H9 (cell line): ENCODE measurements at regions not wholly inside any gene's neighbourhood (a gene's known extent, or its start where the extent isn't known, plus 50 kb on each side); places are given as distances from the start of the nearest gene placed in this dataset.

Source experiments
- DNase-seq: peaks from one replicate; pipeline ENCODE4 v3.0.0-alpha.2; 2017
- H2AFZ ChIP-seq: one replicate; pipeline ENCODE4 v1.6.1; 2013; ENCODE audit warnings: mild to moderate bottlenecking, low read length, control low read depth, moderate library complexity
- H2AK5ac ChIP-seq: 2 replicates; pipeline ENCODE4 v1.6.1; 2013; ENCODE audit warnings: low read length, control low read depth, mixed read lengths; ENCODE audit not compliant: insufficient read length
- H2BK120ac ChIP-seq: one replicate; pipeline ENCODE4 v1.6.1; 2013; ENCODE audit warnings: low read depth, mild to moderate bottlenecking, low read length, control low read depth, inconsistent platforms; ENCODE audit not compliant: poor library complexity, severe bottlenecking
- H2BK12ac ChIP-seq: 2 replicates; pipeline ENCODE4 v1.6.1; 2013; ENCODE audit warnings: low read length, control low read depth, mixed read lengths, low read depth; ENCODE audit not compliant: insufficient read length
- H2BK15ac ChIP-seq: 2 replicates; pipeline ENCODE4 v1.6.1; 2013; ENCODE audit warnings: low read depth, low read length, control low read depth
- H2BK20ac ChIP-seq: one replicate; pipeline ENCODE4 v1.6.1; 2013; ENCODE audit warnings: low read depth, mild to moderate bottlenecking, low read length, control low read depth, inconsistent platforms; ENCODE audit not compliant: poor library complexity, severe bottlenecking
- H2BK5ac ChIP-seq: 2 replicates; pipeline ENCODE4 v1.6.1; 2013; ENCODE audit warnings: low read length, control low read depth, mixed read lengths; ENCODE audit not compliant: insufficient read length
- H3K14ac ChIP-seq: 2 replicates; pipeline ENCODE4 v1.6.1; 2013; ENCODE audit warnings: low read length, control low read depth; ENCODE audit not compliant: insufficient read depth
- H3K18ac ChIP-seq: 2 replicates; pipeline ENCODE4 v1.6.1; 2013; ENCODE audit warnings: low read depth, mild to moderate bottlenecking, mixed read lengths, low read length, control low read depth; ENCODE audit not compliant: insufficient read length
- H3K23ac ChIP-seq: 2 replicates; pipeline ENCODE4 v1.6.1; 2013; ENCODE audit warnings: low read length, control low read depth, mixed read lengths, low read depth; ENCODE audit not compliant: insufficient read length
- H3K23me2 ChIP-seq: 2 replicates; pipeline ENCODE4 v1.6.1; 2013; ENCODE audit warnings: low read depth, mild to moderate bottlenecking, mixed read lengths, low read length, control low read depth; ENCODE audit not compliant: insufficient read length, poor library complexity, severe bottlenecking
- H3K27ac ChIP-seq: 2 replicates; pipeline ENCODE4 v1.5.1; 2013; ENCODE audit warnings: low read length, control low read depth, mixed read lengths, low read depth; ENCODE audit not compliant: insufficient read length
- H3K27me3 ChIP-seq: 2 replicates; pipeline ENCODE4 v1.6.1; 2013; ENCODE audit warnings: low read length, control low read depth, inconsistent platforms; ENCODE audit not compliant: insufficient read depth
- H3K4ac ChIP-seq: 2 replicates; pipeline ENCODE4 v1.6.1; 2013; ENCODE audit warnings: low read depth, mild to moderate bottlenecking, control low read depth, inconsistent platforms, low read length, moderate library complexity
- H3K4me1 ChIP-seq: 2 replicates; pipeline ENCODE4 v1.6.1; 2013; ENCODE audit warnings: low read length, control low read depth, inconsistent platforms; ENCODE audit not compliant: insufficient read depth
- H3K4me2 ChIP-seq: 2 replicates; pipeline ENCODE4 v1.6.1; 2013; ENCODE audit warnings: low read length, control low read depth, mixed read lengths; ENCODE audit not compliant: insufficient read length, insufficient read depth
- H3K56ac ChIP-seq: 2 replicates; pipeline ENCODE4 v1.6.1; 2013; ENCODE audit warnings: low read depth, mild to moderate bottlenecking, mixed read lengths, low read length, control low read depth; ENCODE audit not compliant: insufficient read length
- H3K79me1 ChIP-seq: 2 replicates; pipeline ENCODE4 v1.6.1; 2013; ENCODE audit warnings: low read depth, mild to moderate bottlenecking, moderate library complexity, low read length, control low read depth, inconsistent platforms; ENCODE audit not compliant: insufficient read depth, poor library complexity, severe bottlenecking
- H3K79me2 ChIP-seq: 2 replicates; pipeline ENCODE4 v1.6.1; 2013; ENCODE audit warnings: low read length, control low read depth, inconsistent platforms; ENCODE audit not compliant: insufficient read depth
- H3K9ac ChIP-seq: 2 replicates; pipeline ENCODE4 v1.6.1; 2013; ENCODE audit warnings: low read length, control low read depth, mixed read lengths; ENCODE audit not compliant: insufficient read length; ENCODE audit errors: extremely low read depth
- H3K9me3 ChIP-seq: one replicate; pipeline ENCODE4 v1.6.1; 2013; ENCODE audit warnings: low read depth, low read length, inconsistent platforms; ENCODE audit not compliant: control insufficient read depth
- H3T11ph ChIP-seq: one replicate; pipeline ENCODE4 v1.6.1; 2013; ENCODE audit warnings: mild to moderate bottlenecking, low read length, control low read depth, inconsistent platforms
- H4K20me1 ChIP-seq: one replicate; pipeline ENCODE4 v1.6.1; 2013; ENCODE audit not compliant: control insufficient read depth, insufficient read length, insufficient read depth
- H4K5ac ChIP-seq: 2 replicates; pipeline ENCODE4 v1.6.1; 2013; ENCODE audit warnings: low read depth, mild to moderate bottlenecking, mixed read lengths, low read length, control low read depth; ENCODE audit not compliant: insufficient read length
- H4K8ac ChIP-seq: replicated peaks from 2 replicates; pipeline ENCODE4 v1.6.1; 2013; ENCODE audit warnings: low read length, control low read depth, mixed read lengths, low read depth; ENCODE audit not compliant: insufficient read length
- H4K91ac ChIP-seq: 2 replicates; pipeline ENCODE4 v1.6.1; 2013; ENCODE audit warnings: low read depth, mild to moderate bottlenecking, moderate library complexity, mixed read lengths, low read length, control low read depth; ENCODE audit not compliant: insufficient read length
- H3K27ac Mint-ChIP-seq, 3 experiments: 2 replicates in 2 of 3; 3 replicates in 1 of 3; pipeline ENCODE4 v1.8.0; 2020 to 2021; ENCODE audit warnings: mixed read lengths in 3 of 3, mild to moderate bottlenecking in 1 of 3, moderate library complexity in 1 of 3
- H3K27me3 Mint-ChIP-seq: 2 replicates; pipeline ENCODE4 v1.8.0; 2021; ENCODE audit warnings: low read depth, mild to moderate bottlenecking, moderate library complexity, mixed read lengths
- H3K36me3 Mint-ChIP-seq, 3 experiments: 2 replicates in 2 of 3; 3 replicates in 1 of 3; pipeline ENCODE4 v1.8.0; 2020 to 2021; ENCODE audit warnings: low read depth in 3 of 3, mixed read lengths in 3 of 3; ENCODE audit not compliant: insufficient read depth in 1 of 3
- H3K4me1 Mint-ChIP-seq, 2 experiments: 2 replicates each; pipeline ENCODE4 v1.8.0; 2020; ENCODE audit warnings: mixed read lengths in 2 of 2
- H3K4me3 Mint-ChIP-seq, 2 experiments: 2 replicates in 1 of 2; 3 replicates in 1 of 2; pipeline ENCODE4 v1.8.0; 2020 to 2021; ENCODE audit warnings: mild to moderate bottlenecking in 2 of 2, mixed read lengths in 2 of 2, moderate library complexity in 1 of 2
- H3K9me3 Mint-ChIP-seq, 2 experiments: 2 replicates in 1 of 2; 3 replicates in 1 of 2; pipeline ENCODE4 v1.8.0; 2020; ENCODE audit warnings: mild to moderate bottlenecking in 2 of 2, mixed read lengths in 2 of 2, moderate library complexity in 1 of 2
- whole genome bisulfite sequencing: extraction: QIAGEN DNeasy Blood & Tissue Kit; methylation state at CpG from one replicate; pipeline ENCODE4 v1.1.7; 2013; ENCODE audit warnings: missing lambda C conversion rate, low lambda C conversion rate, mixed read lengths; ENCODE audit not compliant: insufficient read length; ENCODE audit errors: extremely low coverage; 5-methylcytosine and 5-hydroxymethylcytosine counted together
- TF ChIP-seq, protein P1 (sequence below): fragments of 200-600 bp; sonication (generic); conservative IDR thresholded peaks from 3 replicates; pipeline ENCODE4 v1.8.0; 2021; ENCODE audit warnings: antibody characterized with exemption, mild to moderate bottlenecking

DNA sequence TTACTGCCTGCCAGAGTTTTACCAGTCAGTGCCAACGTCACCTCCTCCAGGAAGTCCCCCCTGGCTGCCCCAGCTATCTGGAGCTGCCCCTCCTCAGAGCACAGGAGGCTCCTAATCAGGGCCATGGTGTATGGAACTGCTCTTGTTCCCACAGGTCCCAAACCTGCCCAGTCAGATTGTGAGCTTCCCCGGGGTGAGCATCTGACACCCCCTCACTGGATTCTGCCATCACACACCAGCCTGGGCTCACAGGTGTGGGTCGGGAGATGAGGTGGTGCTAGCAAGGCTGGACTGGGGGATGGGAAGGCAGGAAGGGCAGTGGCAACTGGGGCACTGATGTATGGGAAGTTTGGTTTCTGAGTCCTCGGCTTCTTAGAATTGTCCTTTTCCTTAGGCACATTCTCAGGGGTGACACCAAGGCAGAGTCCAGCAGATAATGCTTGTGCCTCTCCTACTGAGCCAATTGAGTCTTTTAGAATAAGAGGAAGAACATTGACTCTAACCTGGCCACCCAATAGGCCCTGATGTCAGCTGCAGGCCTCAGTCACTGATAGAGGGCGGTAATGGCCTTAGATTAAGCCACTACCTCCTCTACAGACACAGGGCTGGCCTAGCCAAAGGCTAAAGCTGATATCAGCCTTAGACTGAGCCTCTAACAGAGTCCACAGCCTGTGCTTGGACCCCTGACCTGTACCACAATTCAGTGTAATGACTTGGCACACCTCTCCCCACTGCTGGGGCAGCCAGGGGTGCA is 107.9 kb downstream of the WSCD1 start:
- H3T11ph ChIP-seq = no peak overlapping the region
- peak overlapping the region in 1 of 3 experiments; percentile 35; a peak in 1 of 7 replicates for H3K27ac Mint-ChIP-seq
- no peak overlapping the region for H2BK15ac ChIP-seq
- WGBS = no CpG with 5 or more reads among the region's 5 CpGs
- H3K18ac ChIP-seq = no peak overlapping the region
- peaks cover 15% of the 10 kb centered on the region in 2 experiments for H3K4me1 Mint-ChIP-seq
- H4K5ac ChIP-seq = no peak overlapping the region
- no peak overlapping the region for H3K4me2 ChIP-seq
- no peak overlapping the region for H2AK5ac ChIP-seq
- no peak overlapping the region for H4K8ac ChIP-seq
- no peak overlapping the region for H2BK120ac ChIP-seq
- H4K91ac ChIP-seq = no peak overlapping the region
- H3K27me3 Mint-ChIP-seq = peaks cover 4% of the 10 kb centered on the region
- no peak overlapping the region for H2BK20ac ChIP-seq
- no peak overlapping the region for H3K4ac ChIP-seq
- H2AFZ ChIP-seq = no peak overlapping the region
- H3K27me3 ChIP-seq = no peaks in the 10 kb centered on the region
- no peak overlapping the region for H3K56ac ChIP-seq
- no peak for DNase-seq
- no peaks in the 10 kb centered on the region for H4K20me1 ChIP-seq
- no peak overlapping the region for H3K9ac ChIP-seq
- no peaks in the 10 kb centered on the region for H3K79me2 ChIP-seq
- no peak overlapping the region for H3K4me3 Mint-ChIP-seq
- H3K4me1 ChIP-seq = no peaks in the 10 kb centered on the region
- H3K23me2 ChIP-seq = no peaks in the 10 kb centered on the region
- H3K9me3 Mint-ChIP-seq = no peaks in the 10 kb centered on the region
- no peaks in the 10 kb centered on the region for H3K9me3 ChIP-seq
- no peak overlapping the region for H2BK5ac ChIP-seq
- H3K36me3 Mint-ChIP-seq = no peaks in the 10 kb centered on the region
- H3K23ac ChIP-seq = no peak overlapping the region
- H3K27ac ChIP-seq = no peak overlapping the region
- H3K79me1 ChIP-seq = no peaks in the 10 kb centered on the region
- TF ChIP-seq, protein P1, sequence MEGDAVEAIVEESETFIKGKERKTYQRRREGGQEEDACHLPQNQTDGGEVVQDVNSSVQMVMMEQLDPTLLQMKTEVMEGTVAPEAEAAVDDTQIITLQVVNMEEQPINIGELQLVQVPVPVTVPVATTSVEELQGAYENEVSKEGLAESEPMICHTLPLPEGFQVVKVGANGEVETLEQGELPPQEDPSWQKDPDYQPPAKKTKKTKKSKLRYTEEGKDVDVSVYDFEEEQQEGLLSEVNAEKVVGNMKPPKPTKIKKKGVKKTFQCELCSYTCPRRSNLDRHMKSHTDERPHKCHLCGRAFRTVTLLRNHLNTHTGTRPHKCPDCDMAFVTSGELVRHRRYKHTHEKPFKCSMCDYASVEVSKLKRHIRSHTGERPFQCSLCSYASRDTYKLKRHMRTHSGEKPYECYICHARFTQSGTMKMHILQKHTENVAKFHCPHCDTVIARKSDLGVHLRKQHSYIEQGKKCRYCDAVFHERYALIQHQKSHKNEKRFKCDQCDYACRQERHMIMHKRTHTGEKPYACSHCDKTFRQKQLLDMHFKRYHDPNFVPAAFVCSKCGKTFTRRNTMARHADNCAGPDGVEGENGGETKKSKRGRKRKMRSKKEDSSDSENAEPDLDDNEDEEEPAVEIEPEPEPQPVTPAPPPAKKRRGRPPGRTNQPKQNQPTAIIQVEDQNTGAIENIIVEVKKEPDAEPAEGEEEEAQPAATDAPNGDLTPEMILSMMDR = peak; percentile 38; the same call in 2 of the 3 replicates
- no peak overlapping the region; the same call in 1 of the 2 replicates for H3K14ac ChIP-seq
- no peak overlapping the region for H2BK12ac ChIP-seq
